PC-9 (cell line): ENCODE measurements at regions not wholly inside any gene's neighbourhood (a gene's known extent, or its start where the extent isn't known, plus 50 kb on each side); places are given as distances from the start of the nearest gene placed in this dataset.

Source experiments
- BruUV-seq: library from RNA; stranded (reverse); fragments of 400-500 nt; replicated peaks from 2 replicates; lab custom pipeline; 2021; lab: Mats Ljungman, UMichigan
- CTCF ChIA-PET: fragments of 300-600 bp; sonication (Branson Sonifier 250); formaldehyde crosslinking; loops from one replicate; lab custom pipeline; 2022; ENCODE audit warnings: antibody characterized with exemption; lab: Charles Lee
- POLR2A ChIA-PET: fragments of 300-600 bp; sonication (Branson Sonifier 250); formaldehyde crosslinking; loops from one replicate; lab custom pipeline; 2022; ENCODE audit warnings: antibody characterized with exemption; ENCODE audit not compliant: unreplicated experiment; lab: Charles Lee
- DNase-seq, 2 experiments: peaks; one replicate each; pipeline versions ENCODE4 v3.0.0 to v3.0.0-alpha.2; 2015 to 2022; ENCODE audit warnings: mixed read lengths in 1 of 2
- H2AFZ ChIP-seq: fragments of 200-600 bp; sonication (generic); 2 replicates; pipeline ENCODE4 v1.8.1; 2017; ENCODE audit warnings: antibody characterized with exemption
- H3F3A ChIP-seq: fragments of 200-600 bp; sonication (generic); 2 replicates; pipeline ENCODE4 v1.8.1; 2017; ENCODE audit warnings: antibody characterized with exemption, mild to moderate bottlenecking, low read depth; ENCODE audit not compliant: insufficient read depth
- H3K27ac ChIP-seq: fragments of 200-600 bp; sonication (generic); 2 replicates; pipeline ENCODE4 v1.6.1; 2016; ENCODE audit warnings: mixed run types
- H3K27me3 ChIP-seq: fragments of 200-600 bp; sonication (generic); 2 replicates; pipeline ENCODE4 v1.6.1; 2016; ENCODE audit warnings: low read depth, mixed run types; ENCODE audit not compliant: insufficient read depth
- H3K36me3 ChIP-seq: fragments of 200-600 bp; sonication (generic); 2 replicates; pipeline ENCODE4 v1.6.1; 2016; ENCODE audit warnings: low read depth, mixed run types
- H3K4me1 ChIP-seq: fragments of 200-600 bp; sonication (generic); replicated peaks from 2 replicates; pipeline ENCODE4 v1.6.1; 2016; ENCODE audit warnings: mixed run types; ENCODE audit not compliant: insufficient read depth
- H3K4me2 ChIP-seq: fragments of 200-600 bp; sonication (generic); 2 replicates; pipeline ENCODE4 v1.6.1; 2017; ENCODE audit warnings: mixed run types
- H3K4me3 ChIP-seq: fragments of 200-600 bp; sonication (generic); 2 replicates; pipeline ENCODE4 v1.6.1; 2016; ENCODE audit warnings: mixed run types
- H3K79me2 ChIP-seq: fragments of 200-600 bp; sonication (generic); 2 replicates; pipeline ENCODE4 v1.6.1; 2017; ENCODE audit warnings: low read depth, mixed run types
- H3K9me2 ChIP-seq: fragments of 200-600 bp; sonication (generic); 2 replicates; pipeline ENCODE4 v1.8.1; 2017; ENCODE audit warnings: mild to moderate bottlenecking; ENCODE audit not compliant: insufficient read depth
- H3K9me3 ChIP-seq: fragments of 200-600 bp; sonication (generic); 2 replicates; pipeline ENCODE4 v1.8.1; 2016; ENCODE audit warnings: low read depth; ENCODE audit not compliant: insufficient read depth
- H4K20me1 ChIP-seq: fragments of 200-600 bp; sonication (generic); 2 replicates; pipeline ENCODE4 v1.8.1; 2017; ENCODE audit not compliant: insufficient read depth
- CTCF ChIP-seq: fragments of 200-600 bp; sonication (generic); conservative IDR thresholded peaks from 2 replicates; pipeline ENCODE4 v1.6.1; 2017; ENCODE audit warnings: mixed run types, antibody characterized with exemption, mild to moderate bottlenecking, moderate library complexity
- EZH2 ChIP-seq: fragments of 200-600 bp; sonication (generic); IDR thresholded peaks from 2 replicates; pipeline ENCODE4 v1.8.0; 2017; ENCODE audit warnings: antibody characterized with exemption, low read depth
- intact Hi-C: fragments of 100-400 bp; cut with micrococcal nuclease; formaldehyde crosslinking; loops from one replicate; pipeline ENCODE4 v1.10.0; 2022; ENCODE audit not compliant: unreplicated experiment

GRCh38 chr22:27372364-27372763 lies 429.2 kb downstream of the MN1 start:
- BruUV-seq, result no TSS peak
- H3K27me3 ChIP-seq, result no peaks in the 10 kb centered on the region
- ChIA-PET POLR2A (interaction anchor here (0.6 kb wide), 1 partner anchor 101 kb away, joined by 7 read pairs; no protein-coding TSS in a partner anchor), CTCF (no interaction called here)
- no peaks in the 10 kb centered on the region for H3K9me2 ChIP-seq
- DNase-seq, result no peak
- TF ChIP-seq CTCF (no peak), EZH2 (no peak)
- H3K4me3 ChIP-seq, result no peak overlapping the region
- H4K20me1 ChIP-seq, result no peaks in the 10 kb centered on the region
- no peaks in the 10 kb centered on the region for H3F3A ChIP-seq
- H2AFZ ChIP-seq, result no peak overlapping the region
- no peak overlapping the region for H3K27ac ChIP-seq
- no peak overlapping the region for H3K4me2 ChIP-seq
- H3K79me2 ChIP-seq, result no peaks in the 10 kb centered on the region
- intact Hi-C loops, result no loop called here
- no peaks in the 10 kb centered on the region for H3K4me1 ChIP-seq
- H3K9me3 ChIP-seq, result no peaks in the 10 kb centered on the region
- no peaks in the 10 kb centered on the region for H3K36me3 ChIP-seq

DNA sequence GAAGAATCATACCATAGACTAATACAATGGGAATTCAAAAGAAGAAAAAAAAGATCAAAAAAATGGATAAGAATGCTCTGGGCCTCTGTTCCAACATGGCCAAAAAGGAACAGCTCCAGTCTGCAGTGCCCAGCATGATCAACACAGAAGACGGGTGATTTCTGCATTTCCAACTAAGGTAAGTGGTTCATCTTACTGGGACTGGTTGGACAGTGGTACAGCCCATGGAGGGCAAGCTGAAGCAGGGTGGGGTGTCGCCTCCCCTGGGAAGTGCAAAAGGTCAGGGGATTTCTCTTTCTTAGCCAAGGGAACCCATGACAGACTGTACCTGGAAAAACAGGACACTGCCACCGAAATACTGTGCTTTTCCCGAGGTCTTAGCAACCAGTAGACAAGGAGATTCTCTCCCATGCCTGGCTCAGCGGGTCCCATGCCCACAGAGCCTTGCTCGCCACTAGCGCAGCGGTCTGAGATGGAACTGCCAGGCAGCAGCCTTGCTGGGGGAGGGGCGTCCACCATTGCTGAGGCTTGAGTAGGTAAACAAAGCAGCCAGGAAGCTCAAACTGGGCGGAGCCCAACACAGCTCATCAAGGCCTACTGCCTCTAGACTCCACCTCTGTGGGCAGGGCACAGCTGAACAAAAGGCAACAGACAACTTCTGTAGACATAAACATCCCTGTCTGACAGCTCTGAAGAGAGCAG lies 428.4 kb downstream of the MN1 start:
- DNase-seq, result no peak

More for the DNA sequence above, 428.4 kb downstream of the MN1 start:
- Histone ChIP-seq H4K20me1 (no peaks in the 10 kb centered on the region), H2AFZ (no peak overlapping the region), H3K27me3 (no peaks in the 10 kb centered on the region), H3K4me1 (no peaks in the 10 kb centered on the region), H3K9me2 (no peaks in the 10 kb centered on the region), H3K4me3 (no peak overlapping the region), H3K79me2 (no peaks in the 10 kb centered on the region), H3K36me3 (no peaks in the 10 kb centered on the region), H3K9me3 (no peaks in the 10 kb centered on the region), H3K4me2 (no peak overlapping the region), H3F3A (no peaks in the 10 kb centered on the region), H3K27ac (no peak overlapping the region)
- TF ChIP-seq EZH2 (no peak), CTCF (no peak)
- BruUV-seq, result no TSS peak
- ChIA-PET POLR2A (interaction anchor here (0.6 kb wide), 1 partner anchor 100 kb away, joined by 7 read pairs; no protein-coding TSS in a partner anchor), CTCF (no interaction called here)
- intact Hi-C loops, result no loop called here
